ENCODE measurements at regions not wholly inside any gene's neighbourhood (a gene's known extent, or its start where the extent isn't known, plus 50 kb on each side); places are given as distances from the start of the nearest gene placed in this dataset.

- TF ChIP-seq FOXP1 (CRISPR knock-in tag; IDR thresholded peaks at IDR 0.05; ENCODE audit: borderline replicate concordance) (no peak), CTCF (IDR thresholded peaks at IDR 0.05) (no peak), E2F4 (CRISPR knock-in tag; IDR thresholded peaks at IDR 0.05; ENCODE audit: borderline replicate concordance, low read depth) (no peak), STAT6 (CRISPR knock-in tag; conservative IDR thresholded peaks at IDR 0.05; ENCODE audit: low read depth) (no peak), ZNF121 (CRISPR knock-in tag; IDR thresholded peaks at IDR 0.05) (no peak), USF1 (CRISPR knock-in tag; IDR thresholded peaks at IDR 0.05) (no peak), GRHL2 (CRISPR knock-in tag; IDR thresholded peaks at IDR 0.05; ENCODE audit: insufficient replicate concordance, severe bottlenecking) (no peak), OVOL2 (CRISPR knock-in tag; IDR thresholded peaks at IDR 0.05; ENCODE audit: borderline replicate concordance) (no peak), AFF4 (CRISPR knock-in tag; IDR thresholded peaks at IDR 0.05; ENCODE audit: borderline replicate concordance) (no peak), USF2 (CRISPR knock-in tag; IDR thresholded peaks at IDR 0.05) (no peak)
These were observed 94.2 kb downstream of the MTPAP start for GRCh38 chr10:30254926-30255325.
